Hematopoietic multipotent progenitor cell treated with erythropoietin and hydrocortisone succinate and interleukin-3 and kit ligand, for 17 days (in vitro differentiated cells): ENCODE measurements at regions not wholly inside any gene's neighbourhood (a gene's known extent, or its start where the extent isn't known, plus 50 kb on each side); places are given as distances from the start of the nearest gene placed in this dataset.
"Not testable (repeated sequence)": the region's sequence is repeated elsewhere in the genome, so short reads cannot be mapped to it uniquely, and the experiment has no call there.

Source experiments
- DNase-seq: peaks from one replicate; pipeline ENCODE4 v3.0.0-alpha.2; 2015; ENCODE audit warnings: low spot score

DNA sequence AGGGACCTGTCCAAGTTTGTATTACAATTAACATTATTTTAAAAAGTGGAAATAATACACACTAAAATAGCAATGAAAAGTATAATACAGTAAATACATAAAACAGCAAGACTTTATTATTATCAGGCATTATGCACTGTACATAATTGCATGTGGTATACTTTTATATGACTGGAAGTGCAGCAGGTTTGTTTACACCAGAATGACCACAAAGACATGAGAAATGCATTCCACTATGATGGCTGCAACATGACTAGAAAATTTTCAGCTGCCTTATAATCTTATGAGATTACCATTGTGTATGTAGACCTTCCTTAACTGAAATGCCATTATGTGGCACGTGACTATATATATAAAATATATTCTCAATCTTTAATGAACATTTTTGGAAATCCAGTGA, 1699.6 kb downstream of the KCNT2 start:
- DNase-seq, result no peak

DNA sequence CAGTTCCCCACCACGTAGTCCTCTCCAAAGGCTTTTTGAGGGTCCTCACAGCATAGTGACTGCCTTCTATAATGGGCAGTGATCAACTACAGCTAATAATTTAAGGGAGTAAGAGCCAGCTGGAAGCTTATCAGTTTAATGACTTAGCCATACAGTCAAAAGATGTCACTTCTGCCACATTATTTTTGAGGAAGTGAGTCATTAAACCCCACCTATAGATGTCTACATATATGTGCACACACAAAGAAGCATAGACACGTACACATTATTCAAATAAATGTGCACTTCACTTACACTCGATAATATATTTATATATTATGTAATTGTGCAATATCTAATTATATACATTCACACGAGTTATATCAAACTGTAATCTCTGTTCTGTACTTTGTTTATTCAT, 1704.7 kb downstream of the KCNT2 start:
- DNase-seq, result no peak

DNA sequence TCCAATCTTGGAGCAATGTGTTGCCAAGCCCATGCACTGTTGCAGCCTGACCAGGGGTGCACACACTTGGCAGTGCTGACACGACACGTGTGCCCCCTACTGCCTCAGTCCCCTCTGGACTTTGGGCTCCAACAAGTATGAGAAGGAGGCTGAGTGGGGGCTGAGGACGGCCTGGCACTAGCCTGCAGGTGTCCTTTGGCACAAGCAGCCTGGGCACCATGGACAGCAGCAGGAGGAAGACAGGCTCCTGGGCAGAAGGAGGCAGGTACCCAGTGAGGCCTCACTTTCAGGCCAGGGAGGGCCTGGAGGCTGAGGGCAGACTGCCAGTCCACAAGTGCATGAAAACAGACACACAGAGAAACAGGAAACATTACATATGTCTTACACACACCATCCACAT, 1702.9 kb upstream of the B3GALT2 start:
- no peak for DNase-seq

DNA sequence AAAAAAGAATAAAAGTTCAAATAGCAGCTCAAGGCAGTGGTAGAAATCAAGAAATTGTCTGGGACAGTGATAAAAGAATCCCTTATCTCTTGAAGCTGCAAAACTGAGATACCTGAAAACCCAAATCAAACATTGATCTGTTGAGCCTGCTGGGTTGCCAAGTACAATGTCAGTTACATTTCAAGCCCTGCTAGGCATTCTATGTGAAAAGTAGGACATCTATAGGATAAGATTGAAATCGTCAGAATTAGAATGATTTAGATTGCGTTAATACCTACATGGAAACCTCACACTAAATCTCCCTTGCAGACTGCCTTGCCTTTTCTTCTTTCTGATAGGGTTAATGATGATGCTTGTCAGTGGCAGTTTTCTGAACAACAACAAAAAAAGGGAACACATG, 1684.4 kb upstream of the B3GALT2 start:
- DNase-seq, result no peak

DNA sequence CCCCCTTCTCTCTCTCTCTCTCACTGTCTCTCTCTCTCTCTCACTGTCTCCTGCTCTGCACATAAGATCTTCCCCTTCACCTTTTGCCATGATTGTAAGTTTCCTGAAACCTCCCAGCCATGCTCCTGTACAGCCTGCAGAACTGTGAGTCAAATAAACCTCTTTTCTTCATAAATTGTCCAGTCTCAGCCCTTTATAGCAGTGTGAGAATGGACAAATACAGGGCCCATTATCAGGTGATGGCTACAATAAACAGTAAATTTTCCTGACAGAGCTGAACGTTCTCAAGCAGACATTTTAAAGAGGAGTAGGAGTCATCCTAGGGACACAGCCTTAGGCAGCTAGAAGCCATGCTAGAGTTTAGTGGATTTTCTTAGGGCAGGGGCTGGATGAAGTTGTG, 1679.7 kb upstream of the B3GALT2 start:
- no peak for DNase-seq

DNA sequence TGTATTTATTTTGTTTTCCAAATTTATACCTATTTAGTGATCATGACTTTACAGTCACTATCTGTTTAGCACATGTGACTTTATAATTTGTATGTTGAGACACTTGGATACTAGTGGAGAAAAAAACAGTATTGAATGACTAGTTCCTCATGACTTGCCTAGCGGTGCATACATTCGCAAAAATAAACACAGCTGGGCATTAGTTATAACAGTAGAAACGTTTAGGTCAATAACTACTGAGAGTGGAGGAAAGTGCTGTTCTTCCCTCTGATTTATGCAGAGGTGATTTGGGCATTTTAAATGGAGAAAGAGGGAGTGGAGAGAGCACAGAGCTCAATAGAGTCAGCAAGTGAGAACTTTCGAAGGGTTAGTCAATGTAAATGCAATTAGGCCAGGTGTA, 1679.0 kb upstream of the B3GALT2 start:
- DNase-seq, result no peak

DNA sequence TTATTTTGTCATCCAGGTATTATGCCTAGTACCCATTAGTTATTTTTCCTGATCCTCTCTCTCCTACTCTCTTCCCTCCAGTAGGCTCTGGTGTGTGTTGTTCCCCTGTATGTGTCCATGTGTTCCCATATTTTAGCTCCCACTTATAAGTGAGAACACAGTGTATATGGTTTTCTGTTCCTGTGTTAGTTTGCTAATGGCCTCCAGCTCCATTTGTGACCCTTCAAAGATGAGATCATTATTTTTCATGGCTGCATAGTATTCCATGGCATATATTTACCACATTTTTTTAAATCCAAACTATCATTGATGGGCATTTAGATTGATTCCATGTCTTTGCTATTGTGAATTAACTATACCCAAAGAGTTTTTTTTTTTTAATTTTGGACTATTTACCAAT, 1675.7 kb upstream of the B3GALT2 start:
- no peak for DNase-seq

DNA sequence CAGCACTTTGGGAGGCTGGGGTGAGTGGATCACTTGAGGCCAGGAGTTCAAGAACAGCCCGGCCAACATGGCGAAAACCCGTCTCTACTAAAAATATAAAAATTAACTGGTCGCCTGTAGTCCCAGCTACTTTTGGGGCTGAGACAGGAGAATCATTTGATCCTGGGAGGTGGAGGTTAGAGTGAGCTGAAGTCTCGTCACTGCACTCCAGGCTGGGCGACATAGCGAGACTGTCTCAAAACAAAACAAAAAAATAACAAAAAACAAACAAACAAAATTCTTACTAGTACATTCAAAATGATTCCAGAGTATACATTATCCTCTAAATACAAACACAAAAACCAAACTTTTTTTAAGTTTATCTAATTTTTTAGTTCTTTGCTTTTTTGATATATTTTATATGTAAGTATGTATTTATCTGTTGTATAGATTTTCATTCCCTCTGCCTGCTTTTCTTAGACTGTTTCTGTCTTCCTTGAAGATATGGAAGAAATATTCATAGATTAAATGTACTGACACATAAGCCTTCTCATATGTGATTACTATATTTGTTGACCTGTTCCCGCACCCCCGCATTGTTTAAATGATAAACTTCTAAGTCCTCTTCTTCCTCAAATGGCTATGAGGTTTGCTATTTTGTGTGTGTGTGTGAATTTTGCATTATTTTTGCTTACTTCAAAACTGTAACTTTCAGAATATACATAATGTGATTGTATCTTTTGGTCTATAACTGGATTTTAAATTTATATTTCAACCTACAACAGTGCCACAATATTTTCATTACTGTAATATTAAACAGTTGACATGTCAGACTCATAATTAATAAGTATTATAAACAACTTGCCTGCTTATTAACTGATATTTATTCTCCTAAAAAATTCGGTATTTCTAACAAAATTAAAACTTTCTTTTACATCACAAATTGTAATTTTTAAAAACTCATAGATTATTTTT, 1674.1 kb upstream of the B3GALT2 start:
- no peak for DNase-seq

DNA sequence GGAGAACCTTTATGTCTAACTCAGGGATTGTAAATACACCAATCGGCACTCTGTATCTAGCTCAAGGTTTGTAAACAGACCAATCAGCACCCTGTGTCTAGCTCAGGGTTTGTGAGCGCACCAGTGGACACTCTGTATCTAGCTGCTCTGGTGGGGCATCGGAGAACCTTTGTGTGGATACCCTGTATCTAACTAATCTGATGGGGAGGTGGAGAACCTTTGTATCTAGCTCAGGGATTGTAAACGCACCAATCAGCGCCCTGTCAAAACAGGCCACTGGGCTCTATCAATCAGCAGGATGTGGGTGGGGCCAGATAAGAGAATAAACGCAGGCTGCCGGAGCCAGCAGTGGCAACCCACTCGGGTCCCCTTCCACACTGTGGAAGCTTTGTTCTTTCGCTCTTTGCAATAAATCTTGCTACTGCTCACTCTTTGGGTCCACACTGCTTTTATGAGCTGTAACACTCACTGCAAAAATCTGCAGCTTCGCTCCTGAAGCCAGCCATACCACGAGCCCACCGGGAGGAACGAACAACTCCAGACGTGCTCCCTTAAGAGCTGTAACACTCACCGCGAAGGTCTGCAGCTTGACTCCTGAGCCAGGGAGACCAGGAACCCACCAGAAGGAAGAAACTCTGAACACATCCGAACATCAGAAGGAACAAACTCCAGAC, 1673.2 kb upstream of the B3GALT2 start:
- not testable (repeated sequence) for DNase-seq

DNA sequence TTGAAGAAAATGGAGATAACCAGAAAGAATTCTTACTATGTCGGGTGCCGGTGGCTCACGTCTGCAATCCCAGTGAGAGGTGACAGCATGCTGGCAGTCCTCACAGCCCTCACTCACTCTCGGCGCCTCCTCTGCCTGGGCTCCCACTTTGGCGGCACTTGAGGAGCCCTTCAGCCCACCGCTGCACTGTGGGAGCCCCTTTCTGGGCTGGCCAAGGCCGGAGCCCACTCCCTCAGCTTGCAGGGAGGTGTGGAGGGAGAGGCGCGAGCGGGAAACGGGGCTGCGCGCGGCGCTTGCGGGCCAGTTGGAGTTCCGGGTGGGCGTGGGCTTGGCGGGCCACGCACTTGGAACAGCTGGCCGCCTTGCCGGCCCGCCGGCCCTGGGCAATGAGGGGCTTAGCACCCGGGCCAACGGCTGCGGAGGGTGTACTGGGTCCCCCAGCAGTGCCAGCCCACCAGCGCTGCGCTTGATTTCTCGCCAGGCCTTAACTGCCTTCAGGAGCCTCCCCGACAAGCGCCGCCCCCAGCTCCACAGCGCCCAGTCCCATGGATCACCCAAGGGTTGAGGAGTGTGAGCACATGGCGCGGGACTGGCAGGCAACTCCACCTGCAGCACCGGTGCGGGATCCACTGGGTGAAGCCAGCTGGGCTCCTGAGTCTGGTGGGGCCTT, 1672.5 kb upstream of the B3GALT2 start:
- not testable (repeated sequence) for DNase-seq

DNA sequence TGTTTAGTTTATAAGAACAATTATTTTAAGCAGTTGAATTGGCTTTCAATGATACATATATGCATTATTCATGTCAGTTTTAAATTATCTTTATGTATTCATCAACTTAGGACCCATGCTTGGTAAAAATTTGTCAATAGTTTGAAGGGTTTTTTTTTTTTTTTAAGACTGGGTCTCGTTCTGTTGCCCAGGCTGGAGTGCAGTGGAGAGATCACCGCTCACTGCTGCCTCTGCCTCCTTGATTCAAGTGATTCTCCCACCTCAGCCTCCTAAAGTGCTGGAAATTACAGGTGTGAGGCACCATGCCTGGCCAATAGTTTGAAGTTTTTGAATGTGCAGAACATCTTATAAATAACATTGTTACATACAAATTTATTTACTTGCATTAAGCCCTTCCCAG, 1671.0 kb upstream of the B3GALT2 start:
- DNase-seq, result no peak

DNA sequence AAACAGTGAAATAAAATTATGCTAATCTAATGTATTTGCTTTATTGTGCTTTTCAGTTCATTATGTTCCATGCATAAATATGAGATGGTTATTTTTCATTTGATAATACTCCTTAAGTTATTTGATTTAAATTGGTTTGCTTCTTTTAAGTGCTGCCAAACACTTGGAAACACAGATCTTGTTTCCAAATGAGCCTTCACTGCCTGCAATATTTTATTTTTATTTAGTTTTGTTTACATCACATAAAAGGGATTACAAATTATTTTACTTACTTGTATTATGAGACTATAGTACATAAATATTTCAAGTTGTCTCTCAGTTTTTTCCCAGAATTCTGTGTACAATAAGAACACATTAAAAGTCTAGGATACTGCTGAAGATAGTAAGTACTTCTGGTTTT, 1662.4 kb upstream of the B3GALT2 start:
- no peak for DNase-seq

DNA sequence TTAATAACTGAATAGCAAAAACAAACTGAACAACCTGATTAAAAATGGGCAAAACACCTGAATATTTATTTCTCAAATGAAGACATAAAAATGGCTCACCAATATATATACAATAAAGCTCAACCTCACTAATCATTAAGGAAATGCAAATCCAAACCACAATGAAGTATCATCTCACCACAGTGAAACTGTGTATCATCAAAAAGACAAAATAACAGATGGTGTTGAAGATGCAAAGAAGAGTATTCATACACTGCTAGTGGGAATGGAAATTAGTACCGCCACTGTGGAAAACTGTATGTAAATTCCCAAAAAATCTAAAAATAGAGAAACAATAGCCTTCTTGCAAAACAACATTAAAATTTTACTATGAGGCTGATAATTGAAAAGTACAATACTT, 1660.1 kb upstream of the B3GALT2 start:
- DNase-seq, result no peak

DNA sequence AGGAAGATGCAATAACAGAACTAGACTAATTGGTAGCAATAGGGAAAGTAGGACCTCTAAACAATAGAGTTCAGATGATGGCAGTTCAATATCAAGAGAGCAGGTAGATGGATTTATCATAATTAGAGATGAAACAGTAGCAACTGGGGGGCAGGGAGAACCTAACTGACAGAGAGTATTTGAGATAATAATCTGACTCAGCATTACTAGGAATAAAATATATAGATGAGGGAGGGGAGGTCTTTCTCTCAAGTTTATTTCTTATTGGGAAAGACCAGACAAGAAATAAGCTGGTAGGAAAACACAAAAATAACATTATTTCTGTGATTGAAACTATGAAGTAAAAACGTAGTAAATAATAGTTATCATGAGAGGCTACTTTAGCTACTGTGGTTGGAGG, 1656.7 kb upstream of the B3GALT2 start:
- DNase-seq, result no peak

DNA sequence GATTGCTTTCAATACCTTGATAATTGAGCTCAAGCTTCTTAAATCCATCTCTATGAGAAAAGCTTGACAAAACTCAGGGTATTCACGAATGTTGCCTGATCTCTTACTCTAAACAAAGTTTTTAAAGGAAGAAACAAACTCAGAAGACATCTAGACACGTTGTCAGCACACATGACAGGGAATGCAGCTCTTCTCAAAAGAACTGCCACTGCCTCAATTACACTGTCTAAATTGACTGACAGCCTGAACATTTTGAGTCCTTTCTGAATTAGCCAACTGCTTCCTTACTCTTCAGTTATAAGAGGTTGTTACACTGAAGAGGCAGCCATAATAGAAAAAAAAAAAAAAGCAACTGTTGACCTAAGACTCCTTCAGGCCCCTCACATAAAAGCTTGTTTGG, 1646.7 kb upstream of the B3GALT2 start:
- DNase-seq, result no peak

DNA sequence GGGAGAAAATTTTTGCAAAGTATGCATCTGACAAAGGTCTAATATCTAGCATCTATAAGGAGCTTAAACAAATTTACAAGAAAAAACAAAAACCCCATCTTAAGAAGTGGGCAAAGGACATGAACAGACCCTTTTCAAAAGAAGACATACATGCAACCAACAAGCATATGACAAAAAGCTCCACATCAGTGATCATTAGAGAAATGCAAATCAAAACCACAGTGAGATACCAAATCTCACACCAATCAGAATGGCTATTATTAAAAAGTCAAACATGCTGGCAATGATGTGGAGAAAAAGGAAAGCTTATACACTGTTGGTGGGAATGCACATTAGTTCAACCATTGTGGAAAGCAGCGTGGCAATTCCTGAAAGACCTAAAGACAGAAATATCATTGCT, 1645.2 kb upstream of the B3GALT2 start:
- DNase-seq, result not testable (repeated sequence)

DNA sequence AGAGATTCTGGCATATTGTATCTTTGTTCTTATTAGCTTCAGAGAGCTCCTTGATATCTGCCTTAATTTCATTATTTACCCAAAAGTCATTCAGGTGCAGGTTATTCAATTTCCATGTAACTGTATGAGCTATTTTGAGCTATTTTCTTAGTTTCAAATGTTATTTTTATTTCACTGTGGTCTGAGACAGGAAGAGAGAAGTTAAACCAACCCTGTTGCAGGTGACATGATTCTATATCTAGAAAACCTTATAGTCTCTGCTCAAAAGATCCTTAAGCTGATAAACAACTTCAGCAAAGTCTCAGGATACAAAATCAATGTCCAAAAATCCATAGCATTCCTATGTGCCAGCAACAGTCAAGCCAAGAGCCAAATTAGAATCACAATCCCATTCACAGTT, 1644.0 kb upstream of the B3GALT2 start:
- DNase-seq, result no peak

DNA sequence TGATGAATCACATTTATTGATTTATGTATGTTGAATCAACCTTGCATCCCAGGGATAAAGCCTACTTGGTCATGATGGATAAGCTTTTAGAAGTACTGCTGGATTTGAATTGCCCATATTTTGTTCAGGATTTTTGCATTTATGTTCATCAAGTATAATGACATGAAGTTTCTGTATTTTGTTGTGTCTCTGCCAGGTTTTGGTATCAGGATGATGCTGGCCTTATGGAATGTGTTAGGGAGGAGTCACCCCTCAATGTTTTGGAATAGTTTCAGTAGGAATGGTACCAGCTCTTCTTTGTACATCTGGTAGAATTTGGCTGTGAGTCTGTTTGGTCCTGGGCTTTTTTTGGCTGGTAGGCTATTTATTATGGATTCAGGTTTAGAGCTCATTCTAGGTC, 1643.1 kb upstream of the B3GALT2 start:
- no peak for DNase-seq

DNA sequence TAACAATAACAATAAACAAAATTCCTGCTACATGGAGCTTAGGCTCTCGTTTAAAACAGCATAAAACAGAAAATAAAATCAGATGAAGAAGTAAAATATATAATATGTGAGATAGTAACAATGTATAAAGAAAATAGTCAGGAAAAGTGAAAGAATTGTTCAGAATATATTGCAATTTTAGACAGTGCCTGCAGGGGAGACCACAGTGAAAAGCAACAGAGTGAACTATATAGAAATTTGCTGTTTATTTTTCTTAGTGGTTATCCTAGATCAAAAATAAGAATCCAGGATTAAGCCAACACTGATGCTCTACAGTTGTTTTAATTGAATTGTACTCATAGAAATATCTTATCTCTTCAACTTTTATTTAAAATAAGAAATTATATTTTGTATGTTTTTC, 1639.0 kb upstream of the B3GALT2 start:
- DNase-seq, result no peak

DNA sequence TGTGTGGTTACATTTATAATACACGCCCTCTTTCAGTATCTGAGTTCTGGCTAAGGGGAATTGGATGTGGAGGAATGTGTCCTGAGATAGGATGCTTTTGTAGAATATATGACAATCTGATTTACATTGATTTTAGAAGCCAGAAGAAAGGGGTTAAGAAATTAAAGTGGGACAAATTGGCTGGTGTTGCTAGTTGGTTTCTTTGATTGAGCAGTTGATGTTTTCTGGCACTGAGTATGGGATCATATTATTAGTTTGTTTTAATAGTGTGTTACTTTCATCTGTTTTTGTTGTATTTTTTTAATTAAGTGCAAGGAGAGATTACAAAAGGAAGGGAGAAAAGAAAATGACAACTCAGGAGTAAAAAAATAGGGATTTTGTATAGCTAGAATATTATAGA, 1634.7 kb upstream of the B3GALT2 start:
- DNase-seq, result no peak

DNA sequence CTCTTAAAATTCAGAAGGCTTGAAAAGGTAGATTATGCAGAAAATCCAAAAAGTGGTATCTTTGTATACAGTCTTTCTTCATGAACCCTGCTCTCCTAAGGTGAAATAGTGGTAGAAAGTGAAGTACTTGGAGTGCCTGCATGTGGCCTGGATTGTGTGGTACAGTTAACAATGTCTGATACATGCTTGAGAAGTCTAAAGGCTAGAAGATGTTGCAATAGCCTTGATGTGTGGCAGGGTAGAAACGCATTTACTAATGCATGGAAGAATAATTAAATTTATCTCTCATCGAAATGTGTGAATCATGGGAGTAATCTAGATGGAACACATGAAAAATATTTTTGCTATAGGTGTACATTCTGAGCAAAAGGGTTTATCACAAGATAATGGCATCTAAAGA, 1632.3 kb upstream of the B3GALT2 start:
- no peak for DNase-seq

DNA sequence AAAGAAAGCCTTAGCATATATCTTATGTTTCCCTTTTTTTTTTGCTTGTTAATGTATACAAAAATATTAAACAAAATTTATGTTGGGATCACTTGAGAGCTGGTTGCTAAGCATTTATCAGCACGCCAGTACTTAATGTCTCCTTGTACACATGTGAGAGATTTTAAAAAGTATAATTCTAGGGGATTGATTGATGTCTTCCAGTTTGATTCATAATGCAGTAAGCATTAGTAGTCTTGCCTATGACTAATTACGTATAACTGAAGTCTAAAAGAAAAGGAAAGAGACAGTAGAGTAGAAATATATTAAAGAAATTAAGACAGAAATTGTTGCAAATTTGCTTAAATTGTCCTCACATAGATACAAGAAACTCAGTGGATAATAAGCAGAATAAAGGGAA, 1630.4 kb upstream of the B3GALT2 start:
- no peak for DNase-seq

DNA sequence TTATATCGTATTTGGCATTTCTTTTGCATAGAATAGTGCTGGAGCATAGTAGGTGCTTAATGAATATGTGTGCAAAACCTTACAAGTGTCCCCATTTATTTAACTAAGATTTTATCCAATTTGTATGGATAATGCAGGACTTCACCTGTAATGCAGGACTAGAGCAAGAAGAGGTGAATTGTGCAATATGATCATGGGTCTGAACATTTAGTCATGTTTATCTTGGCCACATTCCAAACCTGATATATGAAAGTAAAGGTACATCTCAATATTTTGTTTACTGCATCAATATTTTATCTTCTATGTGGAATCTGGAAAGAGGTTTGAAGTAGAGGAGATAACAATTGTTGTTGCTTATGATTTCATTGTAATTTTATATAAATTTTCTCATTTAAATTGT, 1626.7 kb upstream of the B3GALT2 start:
- DNase-seq, result no peak
